HepG2 (cell line): ENCODE measurements at regions not wholly inside any gene's neighbourhood (a gene's known extent, or its start where the extent isn't known, plus 50 kb on each side); places are given as distances from the start of the nearest gene placed in this dataset.

Source experiments
- ATAC-seq: fragments of 200-7000 bp; cut with Tn5 transposase; 3 replicates; pipeline ENCODE4 v1.9.1; 2020; ENCODE audit warnings: mild to moderate bottlenecking, moderate library complexity
- BruUV-seq: library from RNA; stranded (reverse); fragments of 400-500 nt; replicated peaks from 2 replicates; lab custom pipeline; 2021; lab: Mats Ljungman, UMichigan
- CTCF ChIA-PET: fragments of 300-600 bp; formaldehyde crosslinking; extraction: SDS; loops from one replicate; lab custom pipeline; 2021; ENCODE audit warnings: low total read pairs, inconsistent platforms, low intra/inter-chr PET ratio; lab: Yijun Ruan, JAX
- POLR2A ChIA-PET: fragments of 350-600 bp; sonication (Branson Sonifier 250); formaldehyde crosslinking; loops from one replicate; lab custom pipeline; 2020; ENCODE audit warnings: antibody characterized with exemption, inconsistent platforms; lab: Yijun Ruan, JAX
- DNase-seq: peaks from one replicate; pipeline ENCODE4 v3.0.0-alpha.2; 2015; ENCODE audit warnings: low spot score
- FAIRE-seq: peaks from 3 replicates; lab custom pipeline; 2011; peaks lifted over from hg19 to GRCh38; lab: Jason Lieb, UNC
- H2AFZ ChIP-seq: one replicate; pipeline ENCODE4 v1.6.1; 2011; ENCODE audit warnings: low read length, inconsistent platforms
- H3K27ac ChIP-seq: fragments of 300-600 bp; 3 replicates; pipeline ENCODE4 v1.8.0; 2011; ENCODE audit warnings: mixed run types, mild to moderate bottlenecking, mixed read lengths, low read length, inconsistent platforms; ENCODE audit not compliant: insufficient read depth; ENCODE audit errors: extremely low read length
- H3K27me3 ChIP-seq, 2 experiments: fragments of 200-600 bp in 1 of 2; 2 replicates in 1 of 2; 3 replicates in 1 of 2; pipeline versions ENCODE4 v1.6.0 to v1.8.0; 2011; ENCODE audit warnings: low read length in 2 of 2, mild to moderate bottlenecking in 2 of 2, moderate library complexity in 2 of 2, inconsistent platforms in 1 of 2; ENCODE audit not compliant: insufficient read depth in 2 of 2, control insufficient read depth in 1 of 2
- H3K36me3 ChIP-seq, 2 experiments: fragments of 200-600 bp in 1 of 2; replicated peaks in 1 of 2; 2 replicates in 1 of 2; 3 replicates in 1 of 2; pipeline versions ENCODE4 v1.5.1 to v1.8.0; 2011; ENCODE audit warnings: low read length in 2 of 2, inconsistent platforms in 1 of 2; ENCODE audit not compliant: insufficient read depth in 2 of 2, control insufficient read depth in 1 of 2
- H3K4me1 ChIP-seq: 2 replicates; pipeline ENCODE4 v1.5.1; 2012; ENCODE audit warnings: low read length, inconsistent platforms; ENCODE audit not compliant: insufficient read depth
- H3K4me2 ChIP-seq: 2 replicates; pipeline ENCODE4 v1.6.0; 2011; ENCODE audit warnings: low read depth, low read length, inconsistent platforms
- H3K4me3 ChIP-seq, 3 experiments: fragments of 200-600 bp in 1 of 3; sonication (generic), shearing (Covaris generic) in 1 of 3; replicated peaks in 1 of 3; 2 replicates each; pipeline ENCODE4 v1.5.1; 2011 to 2016; ENCODE audit warnings: low read length in 3 of 3, inconsistent platforms in 2 of 3, low read depth in 2 of 3, mild to moderate bottlenecking in 2 of 3, control low read depth in 1 of 3, mixed read lengths in 1 of 3; ENCODE audit not compliant: insufficient read depth in 1 of 3
- H3K79me2 ChIP-seq: one replicate; pipeline ENCODE4 v1.6.1; 2011; ENCODE audit warnings: low read length, inconsistent platforms; ENCODE audit not compliant: insufficient read depth
- H3K9ac ChIP-seq: 2 replicates; pipeline ENCODE4 v1.6.0; 2011; ENCODE audit warnings: mild to moderate bottlenecking, low read depth, low read length, inconsistent platforms; ENCODE audit not compliant: insufficient read depth
- H3K9me3 ChIP-seq: 2 replicates; pipeline ENCODE4 v1.5.1; 2012; ENCODE audit warnings: mild to moderate bottlenecking, low read length
- H4K20me1 ChIP-seq: 2 replicates; pipeline ENCODE4 v1.6.0; 2011; ENCODE audit warnings: inconsistent platforms, mild to moderate bottlenecking, low read length, moderate library complexity; ENCODE audit not compliant: insufficient read depth
- ELF4 ChIP-seq: sonication (generic); formaldehyde crosslinking; IDR thresholded peaks from 2 replicates; pipeline ENCODE4 v1.5.0; 2020; ENCODE audit warnings: missing genetic modification reagents, mild to moderate bottlenecking, moderate library complexity, borderline replicate concordance
- GATA4 ChIP-seq: sonication (generic); IDR thresholded peaks from 2 replicates; pipeline ENCODE4 v1.6.1; 2016; ENCODE audit warnings: antibody characterized with exemption, low read depth, borderline replicate concordance
- HNRNPLL ChIP-seq: fragments of 200-400 bp; formaldehyde crosslinking; IDR thresholded peaks from 2 replicates; pipeline ENCODE4 v1.6.1; 2017; ENCODE audit warnings: mild to moderate bottlenecking, low read depth, low read length; ENCODE audit not compliant: poor library complexity, severe bottlenecking
- TEAD3 ChIP-seq: optimal IDR thresholded peaks from 2 replicates; pipeline ENCODE3; 2016; ENCODE audit warnings: borderline replicate concordance
- ZBTB8A ChIP-seq: sonication (generic); formaldehyde crosslinking; IDR thresholded peaks from 2 replicates; pipeline ENCODE4 v1.4.0; 2020; ENCODE audit warnings: mild to moderate bottlenecking, low read depth, missing genetic modification reagents, borderline replicate concordance
- ZFY ChIP-seq: sonication (generic); formaldehyde crosslinking; IDR thresholded peaks from 2 replicates; pipeline ENCODE4 v1.4.0; 2020; ENCODE audit warnings: missing genetic modification reagents
- ZNF772 ChIP-seq: sonication (generic); formaldehyde crosslinking; IDR thresholded peaks from 2 replicates; pipeline ENCODE4 v1.5.0; 2020; ENCODE audit warnings: mild to moderate bottlenecking, missing genetic modification reagents
- ZNF879 ChIP-seq: sonication (generic); formaldehyde crosslinking; IDR thresholded peaks from 2 replicates; pipeline ENCODE4 v1.8.1; 2023; ENCODE audit warnings: missing genetic modification reagents
- ZSCAN31 ChIP-seq: sonication (generic); formaldehyde crosslinking; IDR thresholded peaks from 2 replicates; pipeline ENCODE4 v1.5.0; 2020; ENCODE audit warnings: low read depth, mild to moderate bottlenecking, missing genetic modification reagents
- whole genome bisulfite sequencing: methylation state at CpG from one replicate; pipeline ENCODE4 v1.1.6; 2017; ENCODE audit warnings: low lambda C conversion rate; 5-methylcytosine and 5-hydroxymethylcytosine counted together
- in situ Hi-C: cut with HindIII; loops from 2 replicates; pipeline ENCODE4 v1.10.0; 2017; ENCODE audit warnings: low pct_unique_long_range_greater_than_20kb; ENCODE audit not compliant: extremely low pct_ligation_motif_present
- intact Hi-C: fragments of 100-400 bp; cut with micrococcal nuclease; formaldehyde crosslinking; loops from one replicate; pipeline ENCODE4 v1.10.0; 2022; ENCODE audit not compliant: unreplicated experiment
- TF ChIP-seq, protein P1 (sequence below): sonication (generic); formaldehyde crosslinking; IDR thresholded peaks from 2 replicates; pipeline ENCODE4 v1.5.1; 2020; ENCODE audit warnings: mild to moderate bottlenecking, missing genetic modification reagents, borderline replicate concordance
- TF ChIP-seq, protein P2 (sequence below): sonication (generic); formaldehyde crosslinking; IDR thresholded peaks from 2 replicates; pipeline ENCODE4 v1.5.0; 2020; ENCODE audit warnings: missing genetic modification reagents, mild to moderate bottlenecking, borderline replicate concordance
- TF ChIP-seq, protein P3 (sequence below), 2 experiments: sonication (generic) in 1 of 2; formaldehyde crosslinking in 1 of 2; IDR thresholded peaks; 2 replicates each; pipeline versions ENCODE4 v1.6.1 to v1.9.0; 2014 to 2022; ENCODE audit warnings: antibody characterized with exemption in 1 of 2, borderline replicate concordance in 1 of 2, inconsistent platforms in 1 of 2, low read depth in 1 of 2, missing genetic modification reagents in 1 of 2

DNA sequence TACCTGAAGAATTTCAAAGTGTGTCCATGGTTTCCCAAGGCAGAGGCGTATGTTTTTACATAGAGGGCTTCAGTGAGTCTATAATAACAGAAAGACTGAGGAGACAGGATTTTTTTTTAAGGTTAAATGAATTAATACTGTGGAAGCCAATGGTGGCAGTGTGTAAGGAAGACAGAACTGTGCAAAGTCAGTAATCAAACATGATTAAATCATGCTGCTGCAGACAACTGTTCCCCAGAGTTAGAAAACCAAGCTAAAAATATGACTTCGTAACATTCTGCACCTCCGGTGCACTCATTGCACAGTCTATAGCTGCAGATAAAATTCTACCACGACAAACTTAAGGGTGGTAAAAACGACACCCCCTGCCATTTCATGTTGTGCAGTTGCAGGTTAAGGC, 309.6 kb upstream of the TRIB2 start:
- ChIA-PET CTCF (no interaction called here), POLR2A (no interaction called here)
- BruUV-seq: no TSS peak
- Histone ChIP-seq H3K9me3 (peaks cover 16% of the 10 kb centered on the region; the same call in 1 of the 2 replicates), H3K79me2 (no peaks in the 10 kb centered on the region), H3K9ac (no peak overlapping the region), H4K20me1 (no peaks in the 10 kb centered on the region), H3K4me1 (no peaks in the 10 kb centered on the region), H3K4me2 (no peak overlapping the region), H3K27me3 (no peaks in the 10 kb centered on the region), H3K4me3 (no peak overlapping the region), H3K36me3 (no peaks in the 10 kb centered on the region), H3K27ac (no peak overlapping the region), H2AFZ (no peak overlapping the region)
- FAIRE-seq (no peak), ATAC-seq (no peak), DNase-seq (no peak)
- intact Hi-C loops: no loop called here
- WGBS: 31% methylated on average over 5 of the region's 5 CpGs
- in situ Hi-C loops: no loop called here
- TF ChIP-seq ZNF772 (CRISPR knock-in tag) (no peak), GATA4 (no peak), ZSCAN31 (CRISPR knock-in tag) (no peak), HNRNPLL (no peak), ELF4 (CRISPR knock-in tag) (no peak), ZFY (CRISPR knock-in tag) (no peak), ZNF879 (CRISPR knock-in tag) (no peak), TEAD3 (CRISPR knock-in tag) (no peak), ZBTB8A (CRISPR knock-in tag) (no peak)
- TF ChIP-seq, protein P1, sequence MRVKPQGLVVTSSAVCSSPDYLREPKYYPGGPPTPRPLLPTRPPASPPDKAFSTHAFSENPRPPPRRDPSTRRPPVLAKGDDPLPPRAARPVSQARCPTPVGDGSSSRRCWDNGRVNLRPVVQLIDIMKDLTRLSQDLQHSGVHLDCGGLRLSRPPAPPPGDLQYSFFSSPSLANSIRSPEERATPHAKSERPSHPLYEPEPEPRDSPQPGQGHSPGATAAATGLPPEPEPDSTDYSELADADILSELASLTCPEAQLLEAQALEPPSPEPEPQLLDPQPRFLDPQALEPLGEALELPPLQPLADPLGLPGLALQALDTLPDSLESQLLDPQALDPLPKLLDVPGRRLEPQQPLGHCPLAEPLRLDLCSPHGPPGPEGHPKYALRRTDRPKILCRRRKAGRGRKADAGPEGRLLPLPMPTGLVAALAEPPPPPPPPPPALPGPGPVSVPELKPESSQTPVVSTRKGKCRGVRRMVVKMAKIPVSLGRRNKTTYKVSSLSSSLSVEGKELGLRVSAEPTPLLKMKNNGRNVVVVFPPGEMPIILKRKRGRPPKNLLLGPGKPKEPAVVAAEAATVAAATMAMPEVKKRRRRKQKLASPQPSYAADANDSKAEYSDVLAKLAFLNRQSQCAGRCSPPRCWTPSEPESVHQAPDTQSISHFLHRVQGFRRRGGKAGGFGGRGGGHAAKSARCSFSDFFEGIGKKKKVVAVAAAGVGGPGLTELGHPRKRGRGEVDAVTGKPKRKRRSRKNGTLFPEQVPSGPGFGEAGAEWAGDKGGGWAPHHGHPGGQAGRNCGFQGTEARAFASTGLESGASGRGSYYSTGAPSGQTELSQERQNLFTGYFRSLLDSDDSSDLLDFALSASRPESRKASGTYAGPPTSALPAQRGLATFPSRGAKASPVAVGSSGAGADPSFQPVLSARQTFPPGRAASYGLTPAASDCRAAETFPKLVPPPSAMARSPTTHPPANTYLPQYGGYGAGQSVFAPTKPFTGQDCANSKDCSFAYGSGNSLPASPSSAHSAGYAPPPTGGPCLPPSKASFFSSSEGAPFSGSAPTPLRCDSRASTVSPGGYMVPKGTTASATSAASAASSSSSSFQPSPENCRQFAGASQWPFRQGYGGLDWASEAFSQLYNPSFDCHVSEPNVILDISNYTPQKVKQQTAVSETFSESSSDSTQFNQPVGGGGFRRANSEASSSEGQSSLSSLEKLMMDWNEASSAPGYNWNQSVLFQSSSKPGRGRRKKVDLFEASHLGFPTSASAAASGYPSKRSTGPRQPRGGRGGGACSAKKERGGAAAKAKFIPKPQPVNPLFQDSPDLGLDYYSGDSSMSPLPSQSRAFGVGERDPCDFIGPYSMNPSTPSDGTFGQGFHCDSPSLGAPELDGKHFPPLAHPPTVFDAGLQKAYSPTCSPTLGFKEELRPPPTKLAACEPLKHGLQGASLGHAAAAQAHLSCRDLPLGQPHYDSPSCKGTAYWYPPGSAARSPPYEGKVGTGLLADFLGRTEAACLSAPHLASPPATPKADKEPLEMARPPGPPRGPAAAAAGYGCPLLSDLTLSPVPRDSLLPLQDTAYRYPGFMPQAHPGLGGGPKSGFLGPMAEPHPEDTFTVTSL (CRISPR knock-in tag): no peak
- TF ChIP-seq, protein P2, sequence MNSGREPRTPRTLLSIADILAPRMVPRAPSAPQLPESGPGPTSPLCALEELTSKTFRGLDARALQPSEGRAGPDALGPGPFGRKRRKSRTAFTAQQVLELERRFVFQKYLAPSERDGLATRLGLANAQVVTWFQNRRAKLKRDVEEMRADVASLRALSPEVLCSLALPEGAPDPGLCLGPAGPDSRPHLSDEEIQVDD (CRISPR knock-in tag): no peak
- TF ChIP-seq, protein P3, sequence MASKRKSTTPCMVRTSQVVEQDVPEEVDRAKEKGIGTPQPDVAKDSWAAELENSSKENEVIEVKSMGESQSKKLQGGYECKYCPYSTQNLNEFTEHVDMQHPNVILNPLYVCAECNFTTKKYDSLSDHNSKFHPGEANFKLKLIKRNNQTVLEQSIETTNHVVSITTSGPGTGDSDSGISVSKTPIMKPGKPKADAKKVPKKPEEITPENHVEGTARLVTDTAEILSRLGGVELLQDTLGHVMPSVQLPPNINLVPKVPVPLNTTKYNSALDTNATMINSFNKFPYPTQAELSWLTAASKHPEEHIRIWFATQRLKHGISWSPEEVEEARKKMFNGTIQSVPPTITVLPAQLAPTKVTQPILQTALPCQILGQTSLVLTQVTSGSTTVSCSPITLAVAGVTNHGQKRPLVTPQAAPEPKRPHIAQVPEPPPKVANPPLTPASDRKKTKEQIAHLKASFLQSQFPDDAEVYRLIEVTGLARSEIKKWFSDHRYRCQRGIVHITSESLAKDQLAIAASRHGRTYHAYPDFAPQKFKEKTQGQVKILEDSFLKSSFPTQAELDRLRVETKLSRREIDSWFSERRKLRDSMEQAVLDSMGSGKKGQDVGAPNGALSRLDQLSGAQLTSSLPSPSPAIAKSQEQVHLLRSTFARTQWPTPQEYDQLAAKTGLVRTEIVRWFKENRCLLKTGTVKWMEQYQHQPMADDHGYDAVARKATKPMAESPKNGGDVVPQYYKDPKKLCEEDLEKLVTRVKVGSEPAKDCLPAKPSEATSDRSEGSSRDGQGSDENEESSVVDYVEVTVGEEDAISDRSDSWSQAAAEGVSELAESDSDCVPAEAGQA (IDR thresholded peaks at IDR 0.05; ENCODE audit: low read depth): no peak
- TF ChIP-seq, protein P3 (CRISPR knock-in tag; IDR thresholded peaks at IDR 0.05; ENCODE audit: borderline replicate concordance): no peak
